A549 (cell line): ENCODE measurements at regions not wholly inside any gene's neighbourhood (a gene's known extent, or its start where the extent isn't known, plus 50 kb on each side); places are given as distances from the start of the nearest gene placed in this dataset.

Experiments
- ATAC-seq, 2 experiments: fragments of 200-7000 bp in 1 of 2; fragments of >200 bp in 1 of 2; cut with Nextera tagmentation in 1 of 2; cut with Tn5 transposase in 1 of 2; 3 replicates each; pipeline versions ENCODE4 v1.8.0 to v1.9.1; 2018 to 2020; ENCODE audit warnings: mild to moderate bottlenecking in 1 of 2, moderate library complexity in 1 of 2
- CTCF ChIA-PET: fragments of 300-600 bp; sonication (Branson Sonifier 250); formaldehyde crosslinking; extraction: SDS; loops from one replicate; lab custom pipeline; 2021; ENCODE audit warnings: antibody characterized with exemption, inconsistent platforms; lab: Yijun Ruan, JAX
- POLR2A ChIA-PET: fragments of 350-600 bp; formaldehyde crosslinking; extraction: SDS; loops from one replicate; lab custom pipeline; 2021; ENCODE audit warnings: antibody characterized with exemption, inconsistent platforms; lab: Yijun Ruan, JAX
- DNase-seq, 2 experiments: peaks; one replicate each; pipeline versions ENCODE4 v3.0.0 to v3.0.0-alpha.2; 2011 to 2016; ENCODE audit warnings: low read depth in 1 of 2, low spot score in 1 of 2
- FAIRE-seq: peaks from 2 replicates; lab custom pipeline; 2011; peaks lifted over from hg19 to GRCh38; lab: Jason Lieb, UNC
- H3K27ac ChIP-seq, 2 experiments: fragments of >200 bp; sonication (Bioruptor Twin); formaldehyde crosslinking; 3 replicates each; pipeline ENCODE4 v1.5.1; 2016 to 2017
- H3K4me1 ChIP-seq: fragments of >200 bp; sonication (Bioruptor Twin); formaldehyde crosslinking; 3 replicates; pipeline ENCODE4 v1.6.1; 2016
- H3K4me2 ChIP-seq: fragments of >200 bp; sonication (Bioruptor Twin); formaldehyde crosslinking; 3 replicates; pipeline ENCODE4 v1.6.1; 2016
- H3K4me3 ChIP-seq: fragments of >200 bp; sonication (Bioruptor Twin); formaldehyde crosslinking; 3 replicates; pipeline ENCODE4 v1.5.1; 2016
- H3K9me3 ChIP-seq: fragments of >200 bp; sonication (Bioruptor Twin); formaldehyde crosslinking; 3 replicates; pipeline ENCODE4 v1.6.1; 2016
- CBX2 ChIP-seq: fragments of 200-600 bp; sonication (generic); IDR thresholded peaks from 2 replicates; pipeline ENCODE4 v1.6.1; 2016; ENCODE audit warnings: low read depth, mild to moderate bottlenecking, borderline replicate concordance
- CBX8 ChIP-seq: fragments of 200-600 bp; sonication (generic); IDR thresholded peaks from 2 replicates; pipeline ENCODE4 v1.6.1; 2016
- CEBPB ChIP-seq, 2 experiments: fragments of >200 bp in 1 of 2; sonication (Bioruptor Twin) in 1 of 2; formaldehyde crosslinking in 1 of 2; IDR thresholded peaks; 2 replicates each; pipeline ENCODE4 v1.6.1; 2012 to 2016
- EHF ChIP-seq: fragments of 250-450 bp; sonication (Bioruptor Pico); IDR thresholded peaks from 2 replicates; pipeline ENCODE4 v1.5.0; 2020; ENCODE audit warnings: mild to moderate bottlenecking
- ESRRA ChIP-seq: fragments of 150-350 bp; IDR thresholded peaks from 2 replicates; pipeline ENCODE4 v1.6.1; 2014; ENCODE audit warnings: mild to moderate bottlenecking, low read length, borderline replicate concordance
- FOSB ChIP-seq: fragments of 250-450 bp; sonication (Bioruptor Pico); IDR thresholded peaks from 2 replicates; pipeline ENCODE4 v1.5.0; 2020; ENCODE audit warnings: mild to moderate bottlenecking, moderate library complexity
- FOSL2 ChIP-seq, 2 experiments: fragments of 450-650 bp in 1 of 2; fragments of >200 bp in 1 of 2; sonication (Bioruptor Twin) in 1 of 2; formaldehyde crosslinking; IDR thresholded peaks; 2 replicates each; pipeline versions ENCODE4 v1.5.0 to v1.6.1; 2016 to 2020; ENCODE audit warnings: mild to moderate bottlenecking in 1 of 2, moderate library complexity in 1 of 2
- HDAC2 ChIP-seq: fragments of 200-600 bp; sonication (generic); IDR thresholded peaks from 2 replicates; pipeline ENCODE4 v1.6.1; 2016
- HEYL ChIP-seq: fragments of 250-450 bp; sonication (Bioruptor Pico); IDR thresholded peaks from 2 replicates; pipeline ENCODE4 v1.8.0; 2021; ENCODE audit warnings: mild to moderate bottlenecking, moderate library complexity
- HOXA7 ChIP-seq: fragments of 250-450 bp; sonication (Bioruptor Pico); IDR thresholded peaks from 2 replicates; pipeline ENCODE4 v1.5.0; 2020; ENCODE audit warnings: mild to moderate bottlenecking, moderate library complexity
- HOXB5 ChIP-seq: fragments of 250-450 bp; sonication (Bioruptor Pico); IDR thresholded peaks from 2 replicates; pipeline ENCODE4 v1.5.0; 2020; ENCODE audit warnings: mild to moderate bottlenecking, moderate library complexity
- NFE2L2 ChIP-seq: fragments of 150-350 bp; conservative IDR thresholded peaks from 2 replicates; pipeline ENCODE4 v1.6.1; 2014; ENCODE audit warnings: low read length
- POLR2A ChIP-seq: IDR thresholded peaks from 2 replicates; pipeline ENCODE4 v1.6.1; 2012; ENCODE audit warnings: mild to moderate bottlenecking, low read length
- POLR2AphosphoS2 ChIP-seq: conservative IDR thresholded peaks from 2 replicates; pipeline ENCODE4 v1.6.1; 2012; ENCODE audit warnings: low read length, improper control_type of control experiment, inconsistent platforms
- RARB ChIP-seq: fragments of 250-450 bp; sonication (Bioruptor Pico); IDR thresholded peaks from 2 replicates; pipeline ENCODE4 v1.8.0; 2021; ENCODE audit warnings: mild to moderate bottlenecking, moderate library complexity
- TP53 ChIP-seq: fragments of 250-450 bp; sonication (Bioruptor Pico); IDR thresholded peaks from 2 replicates; pipeline ENCODE4 v1.5.0; 2021; ENCODE audit warnings: mild to moderate bottlenecking, moderate library complexity
- ZFP36 ChIP-seq: fragments of 450-650 bp; IDR thresholded peaks from 2 replicates; pipeline ENCODE4 v1.6.1; 2014; ENCODE audit warnings: borderline replicate concordance; ENCODE audit not compliant: partially characterized antibody
- ZNF302 ChIP-seq: fragments of 250-450 bp; sonication (Bioruptor Pico); IDR thresholded peaks from 2 replicates; pipeline ENCODE4 v1.9.0; 2021; ENCODE audit warnings: inconsistent platforms, mild to moderate bottlenecking, moderate library complexity
- WGBS: methylation state at CpG from one replicate; pipeline ENCODE4 v1.1.6; 2017; ENCODE audit errors: missing lambda C conversion rate; 5-methylcytosine and 5-hydroxymethylcytosine counted together
- TF ChIP-seq, protein P1 (sequence below): fragments of >200 bp; sonication (Bioruptor Twin); formaldehyde crosslinking; IDR thresholded peaks from 2 replicates; pipeline ENCODE4 v1.6.1; 2016
- TF ChIP-seq, protein P2 (sequence below): fragments of 250-450 bp; sonication (Bioruptor Pico); IDR thresholded peaks from 2 replicates; pipeline ENCODE4 v1.5.0; 2020; ENCODE audit warnings: low read depth, mild to moderate bottlenecking, moderate library complexity
- TF ChIP-seq, protein P3 (sequence below): fragments of 450-650 bp; IDR thresholded peaks from 2 replicates; pipeline ENCODE4 v1.6.1; 2014; ENCODE audit warnings: antibody characterized with exemption
- TF ChIP-seq, protein P4 (sequence below): fragments of >200 bp; sonication (Bioruptor Twin); formaldehyde crosslinking; IDR thresholded peaks from 3 replicates; pipeline ENCODE4 v1.6.1; 2016
- TF ChIP-seq, protein P5 (sequence below): fragments of >200 bp; sonication (Bioruptor Twin); formaldehyde crosslinking; IDR thresholded peaks from 3 replicates; pipeline ENCODE4 v1.5.1; 2016

DNA sequence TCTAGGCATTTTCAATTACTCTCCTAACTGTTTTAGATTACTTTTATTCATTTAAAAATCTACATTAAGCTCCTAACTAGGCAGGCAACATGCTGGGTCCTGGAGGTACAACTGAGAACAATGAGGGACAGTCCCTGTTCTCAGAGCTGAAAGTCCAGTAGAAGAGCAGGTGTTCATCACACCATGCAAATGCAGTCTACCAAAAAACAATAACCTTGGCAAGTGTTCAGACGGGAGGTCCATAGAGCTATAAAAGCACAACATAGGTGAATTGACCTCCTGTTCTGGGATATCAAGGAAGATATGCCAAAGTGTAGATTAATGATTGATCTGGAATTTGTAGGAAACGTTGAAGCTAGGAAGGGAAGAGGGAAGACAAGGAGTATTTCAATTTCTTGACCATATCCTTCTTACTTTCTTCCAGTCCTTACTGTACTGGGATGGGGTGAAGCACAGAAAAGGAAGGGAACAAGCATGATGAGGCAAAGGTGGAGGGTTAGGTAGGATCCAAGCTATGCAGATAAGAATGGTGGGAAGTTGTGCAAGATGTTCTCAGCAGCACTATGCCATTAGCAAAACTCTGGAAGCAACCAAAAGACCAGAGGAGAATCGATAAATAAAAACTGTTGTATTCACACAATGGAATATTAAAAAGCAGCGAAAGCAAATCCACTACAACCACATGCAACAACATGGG, 485.7 kb upstream of the JARID2 start:
- Histone ChIP-seq H3K4me3 (no peak overlapping the region), H3K4me2 (no peak overlapping the region), H3K9me3 (no peaks in the 10 kb centered on the region), H3K4me1 (peaks cover 47% of the 10 kb centered on the region), H3K27ac (0 out of 6 replicates have a peak overlapping the region, but pooled peaks of 1 of the 2 experiments have one; percentile 45)
- ChIA-PET CTCF (no interaction called here), POLR2A (no interaction called here)
- TF ChIP-seq EHF (CRISPR knock-in tag) (no peak), ESRRA (no peak), HOXB5 (CRISPR knock-in tag) (no peak), ZFP36 (no peak), CBX2 (no peak), RARB (CRISPR knock-in tag) (no peak), HDAC2 (no peak), HEYL (CRISPR knock-in tag) (no peak), TP53 (CRISPR knock-in tag) (no peak), POLR2AphosphoS2 (no peak)
- TF ChIP-seq, protein P1, sequence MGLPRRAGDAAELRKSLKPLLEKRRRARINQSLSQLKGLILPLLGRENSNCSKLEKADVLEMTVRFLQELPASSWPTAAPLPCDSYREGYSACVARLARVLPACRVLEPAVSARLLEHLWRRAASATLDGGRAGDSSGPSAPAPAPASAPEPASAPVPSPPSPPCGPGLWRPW: no peak
- TF ChIP-seq, protein P2, sequence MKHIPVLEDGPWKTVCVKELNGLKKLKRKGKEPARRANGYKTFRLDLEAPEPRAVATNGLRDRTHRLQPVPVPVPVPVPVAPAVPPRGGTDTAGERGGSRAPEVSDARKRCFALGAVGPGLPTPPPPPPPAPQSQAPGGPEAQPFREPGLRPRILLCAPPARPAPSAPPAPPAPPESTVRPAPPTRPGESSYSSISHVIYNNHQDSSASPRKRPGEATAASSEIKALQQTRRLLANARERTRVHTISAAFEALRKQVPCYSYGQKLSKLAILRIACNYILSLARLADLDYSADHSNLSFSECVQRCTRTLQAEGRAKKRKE: no peak
- 67% methylated on average over 4 of the region's 4 CpGs for WGBS
- no peak for DNase-seq
- no peak for ATAC-seq
- FAIRE-seq: no peak

DNA sequence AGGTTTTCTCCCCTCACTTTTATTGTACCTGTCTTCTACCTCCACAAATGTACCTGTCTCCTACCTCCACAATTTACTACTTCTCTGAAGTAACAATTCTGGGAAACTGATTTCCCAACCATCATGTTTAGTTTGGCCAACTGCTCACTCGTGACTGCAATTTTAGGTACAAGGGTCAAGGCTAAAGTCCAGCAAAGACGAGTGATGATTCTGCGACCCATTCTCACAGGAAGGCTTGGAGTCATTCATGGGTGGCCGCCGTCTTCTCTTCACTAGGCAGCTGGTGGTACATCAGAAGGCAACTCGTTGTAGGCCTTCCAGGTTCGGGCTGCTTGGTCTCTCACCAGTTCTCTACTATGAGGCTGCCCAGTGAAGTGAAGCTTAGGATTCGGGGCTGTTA, 483.8 kb upstream of the JARID2 start:
- Histone ChIP-seq H3K9me3 (no peaks in the 10 kb centered on the region), H3K4me3 (no peak overlapping the region), H3K27ac (peak overlapping the region; percentile 8 to 81; a peak in 2 of 6 replicates), H3K4me1 (peaks cover 59% of the 10 kb centered on the region), H3K4me2 (no peak overlapping the region)
- FAIRE-seq (no peak), ATAC-seq (no peak), DNase-seq (no peak)
- TF ChIP-seq POLR2A: no peak
- TF ChIP-seq CBX8: no peak
- TF ChIP-seq, protein P3, sequence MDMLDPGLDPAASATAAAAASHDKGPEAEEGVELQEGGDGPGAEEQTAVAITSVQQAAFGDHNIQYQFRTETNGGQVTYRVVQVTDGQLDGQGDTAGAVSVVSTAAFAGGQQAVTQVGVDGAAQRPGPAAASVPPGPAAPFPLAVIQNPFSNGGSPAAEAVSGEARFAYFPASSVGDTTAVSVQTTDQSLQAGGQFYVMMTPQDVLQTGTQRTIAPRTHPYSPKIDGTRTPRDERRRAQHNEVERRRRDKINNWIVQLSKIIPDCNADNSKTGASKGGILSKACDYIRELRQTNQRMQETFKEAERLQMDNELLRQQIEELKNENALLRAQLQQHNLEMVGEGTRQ: no peak
- no peak for TF ChIP-seq CEBPB (IDR thresholded peaks at IDR 0.05)
- TF ChIP-seq, protein P4, sequence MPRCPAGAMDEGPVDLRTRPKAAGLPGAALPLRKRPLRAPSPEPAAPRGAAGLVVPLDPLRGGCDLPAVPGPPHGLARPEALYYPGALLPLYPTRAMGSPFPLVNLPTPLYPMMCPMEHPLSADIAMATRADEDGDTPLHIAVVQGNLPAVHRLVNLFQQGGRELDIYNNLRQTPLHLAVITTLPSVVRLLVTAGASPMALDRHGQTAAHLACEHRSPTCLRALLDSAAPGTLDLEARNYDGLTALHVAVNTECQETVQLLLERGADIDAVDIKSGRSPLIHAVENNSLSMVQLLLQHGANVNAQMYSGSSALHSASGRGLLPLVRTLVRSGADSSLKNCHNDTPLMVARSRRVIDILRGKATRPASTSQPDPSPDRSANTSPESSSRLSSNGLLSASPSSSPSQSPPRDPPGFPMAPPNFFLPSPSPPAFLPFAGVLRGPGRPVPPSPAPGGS: no peak
- TF ChIP-seq, protein P5, sequence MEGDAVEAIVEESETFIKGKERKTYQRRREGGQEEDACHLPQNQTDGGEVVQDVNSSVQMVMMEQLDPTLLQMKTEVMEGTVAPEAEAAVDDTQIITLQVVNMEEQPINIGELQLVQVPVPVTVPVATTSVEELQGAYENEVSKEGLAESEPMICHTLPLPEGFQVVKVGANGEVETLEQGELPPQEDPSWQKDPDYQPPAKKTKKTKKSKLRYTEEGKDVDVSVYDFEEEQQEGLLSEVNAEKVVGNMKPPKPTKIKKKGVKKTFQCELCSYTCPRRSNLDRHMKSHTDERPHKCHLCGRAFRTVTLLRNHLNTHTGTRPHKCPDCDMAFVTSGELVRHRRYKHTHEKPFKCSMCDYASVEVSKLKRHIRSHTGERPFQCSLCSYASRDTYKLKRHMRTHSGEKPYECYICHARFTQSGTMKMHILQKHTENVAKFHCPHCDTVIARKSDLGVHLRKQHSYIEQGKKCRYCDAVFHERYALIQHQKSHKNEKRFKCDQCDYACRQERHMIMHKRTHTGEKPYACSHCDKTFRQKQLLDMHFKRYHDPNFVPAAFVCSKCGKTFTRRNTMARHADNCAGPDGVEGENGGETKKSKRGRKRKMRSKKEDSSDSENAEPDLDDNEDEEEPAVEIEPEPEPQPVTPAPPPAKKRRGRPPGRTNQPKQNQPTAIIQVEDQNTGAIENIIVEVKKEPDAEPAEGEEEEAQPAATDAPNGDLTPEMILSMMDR: no peak
- no peak for TF ChIP-seq ZFP36
- no peak for TF ChIP-seq HEYL (CRISPR knock-in tag)
- CTCF ChIA-PET: interaction anchor here (1.6 kb wide), 1 partner anchor 9 kb away, joined by 5 read pairs; no protein-coding TSS in a partner anchor
- POLR2A ChIA-PET: no interaction called here
- WGBS: 84% methylated on average over 7 of the region's 8 CpGs

DNA sequence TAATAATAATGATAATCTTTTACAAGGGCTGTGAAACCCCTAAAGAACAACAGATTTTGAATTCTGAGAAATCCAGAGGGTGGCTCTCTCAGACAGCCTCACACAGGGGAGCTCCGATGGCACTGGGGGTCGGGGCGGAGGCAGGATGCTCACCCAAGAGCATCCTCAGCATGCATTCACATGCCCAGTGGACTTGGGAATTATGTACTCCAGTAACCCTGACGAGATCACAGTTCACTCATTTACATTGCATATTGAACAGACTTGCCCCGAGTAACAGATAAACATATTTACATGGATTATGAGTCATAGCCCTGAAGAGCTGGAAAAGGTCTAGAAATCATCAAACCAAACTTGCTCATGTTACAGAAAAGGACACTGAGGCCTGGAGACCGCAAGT, 482.7 kb upstream of the JARID2 start:
- ATAC-seq (peak; percentile 49 to 63; a peak in 3 of 6 replicates), FAIRE-seq (no peak), DNase-seq (peak; percentile 21 to 59)
- H3K9me3 ChIP-seq: no peaks in the 10 kb centered on the region
- H3K4me1 ChIP-seq: peaks cover 57% of the 10 kb centered on the region
- TF ChIP-seq FOSB (CRISPR knock-in tag) (no peak), ZNF302 (no peak), NFE2L2 (no peak), FOSL2 (IDR thresholded peaks at IDR 0.05) (no peak), FOSL2 (CRISPR knock-in tag; IDR thresholded peaks at IDR 0.05) (peak; percentile 79), HOXB5 (CRISPR knock-in tag) (no peak), HOXA7 (CRISPR knock-in tag) (no peak)
- POLR2A ChIA-PET: no interaction called here
- no peak overlapping the region for H3K4me3 ChIP-seq
- CTCF ChIA-PET: interaction anchor here (1.6 kb wide), 1 partner anchor 10 kb away, joined by 5 read pairs; no protein-coding TSS in a partner anchor
- peak overlapping the region; percentile 65 for H3K4me2 ChIP-seq
- H3K27ac ChIP-seq: peak overlapping the region; percentile 67 to 81
- 16% methylated on average over 6 of the region's 6 CpGs for WGBS
